ENCODE measurements at regions not wholly inside any gene's neighbourhood (a gene's known extent, or its start where the extent isn't known, plus 50 kb on each side); places are given as distances from the start of the nearest gene placed in this dataset.
A peak's percentile ranks its signal among the peaks of the same experiment; 100 is the strongest.
"Not testable (repeated sequence)": the region's sequence is repeated elsewhere in the genome, so short reads cannot be mapped to it uniquely, and the experiment has no call there.

DNA sequence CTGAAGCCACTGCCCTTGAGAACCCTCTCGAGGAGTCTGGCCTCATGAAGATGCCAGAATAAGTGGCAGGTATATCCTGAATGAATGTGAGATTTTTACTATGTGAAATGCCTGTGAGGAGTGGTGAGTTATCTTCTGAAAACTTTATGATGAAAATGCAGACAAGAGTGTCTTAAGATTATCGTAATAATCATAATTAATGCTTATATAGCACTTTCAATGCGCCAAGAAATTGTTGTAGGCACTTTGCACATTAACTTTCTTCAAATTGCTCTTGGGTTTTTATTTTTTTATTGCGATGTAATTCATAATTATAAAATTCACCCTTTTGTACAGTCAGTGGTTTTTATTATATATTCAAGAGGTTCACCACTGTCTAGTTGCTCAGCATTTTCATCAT, 879.1 kb upstream of the DEFB115 start:
- Mint-ChIP-seq H3K36me3 (ENCODE audit: insufficient read depth in 2 of 2) (peaks cover 9 to 16% of the 10 kb centered on the region in 2 donors), H3K27ac (peak overlapping the region; percentile 96), H3K4me1 (ENCODE audit: low read depth) (peaks cover 48% of the 10 kb centered on the region), H3K4me3 (peak overlapping the region; percentile 94 to 95)
- not testable (repeated sequence) for ATAC-seq (replicated peaks in 1 of 2); H3K9me3 Mint-ChIP-seq; DNase-seq; H3K27me3 Mint-ChIP-seq (ENCODE audit: low read depth)

DNA sequence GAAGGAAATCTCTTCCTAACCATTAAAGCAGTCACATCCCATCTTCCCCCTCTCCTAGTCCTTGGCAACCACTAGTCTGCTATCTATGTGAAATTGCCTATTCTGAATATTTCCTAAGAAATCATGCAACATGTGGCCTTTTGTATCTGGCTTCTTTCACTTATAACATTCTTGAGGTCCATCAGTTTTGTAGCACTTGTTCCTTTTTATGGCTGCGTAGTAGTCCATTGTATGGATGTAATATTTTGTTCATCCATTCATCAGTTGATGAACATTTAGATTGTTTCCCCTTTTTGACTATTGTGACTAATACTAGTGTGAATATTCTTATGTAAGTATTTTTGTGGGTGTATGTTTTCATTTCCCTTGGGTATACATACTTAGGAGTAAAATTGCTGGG, 878.7 kb upstream of the DEFB115 start:
- DNase-seq; ATAC-seq (replicated peaks in 1 of 2); H3K27me3 Mint-ChIP-seq (ENCODE audit: low read depth); H3K9me3 Mint-ChIP-seq: not testable (repeated sequence)
- Mint-ChIP-seq H3K4me3 (peak overlapping the region; percentile 55 to 94), H3K4me1 (ENCODE audit: low read depth) (peaks cover 48% of the 10 kb centered on the region), H3K27ac (peak overlapping the region; percentile 46), H3K36me3 (ENCODE audit: insufficient read depth in 2 of 2) (peaks cover 9 to 16% of the 10 kb centered on the region in 2 donors)

DNA sequence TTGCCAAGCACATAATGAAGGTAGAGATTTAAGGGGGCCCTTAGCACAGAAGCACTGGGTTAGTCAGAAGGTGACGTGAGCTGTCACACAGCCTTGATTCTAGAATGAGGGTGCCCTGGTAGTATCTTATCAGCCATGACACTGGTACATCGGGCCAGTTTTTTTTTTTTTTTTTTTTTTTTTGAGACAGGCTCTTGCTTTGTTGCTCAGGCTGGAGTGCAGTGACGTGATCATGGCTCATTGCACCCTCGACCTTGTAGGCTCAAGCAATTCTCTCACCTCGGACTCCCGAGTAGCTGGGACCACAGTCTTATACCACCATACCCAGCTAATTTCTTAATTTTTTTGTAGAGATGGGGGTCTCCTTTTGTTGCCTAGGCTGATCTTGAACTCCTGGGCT, 872.6 kb upstream of the DEFB115 start:
- ATAC-seq (replicated peaks in 1 of 2); H3K27ac Mint-ChIP-seq; H3K9me3 Mint-ChIP-seq; H3K27me3 Mint-ChIP-seq (ENCODE audit: low read depth); H3K4me3 Mint-ChIP-seq; DNase-seq: not testable (repeated sequence)
- Mint-ChIP-seq H3K4me1 (ENCODE audit: low read depth) (peaks cover 25% of the 10 kb centered on the region), H3K36me3 (ENCODE audit: insufficient read depth in 2 of 2) (peaks cover 7 to 13% of the 10 kb centered on the region in 2 donors)

DNA sequence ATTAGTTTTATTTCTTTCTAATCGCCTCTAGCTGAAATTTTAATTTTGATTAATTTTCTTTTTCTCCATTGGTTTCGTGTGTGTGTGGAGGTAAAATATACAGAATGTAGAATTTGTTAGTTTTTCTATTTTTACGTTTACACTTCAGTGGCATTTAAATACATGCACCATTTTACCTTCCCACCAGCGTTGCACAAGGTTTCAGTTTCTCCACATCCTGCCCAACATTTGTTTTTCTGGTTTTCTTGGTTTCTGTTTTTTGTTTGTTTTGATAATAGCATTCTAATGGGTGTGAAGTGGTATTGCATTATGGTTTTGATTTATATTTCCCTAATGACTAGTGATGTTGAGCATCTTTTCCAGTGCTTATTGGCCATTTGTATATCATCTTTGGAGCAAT, 871.4 kb upstream of the DEFB115 start:
- DNase-seq; ATAC-seq (replicated peaks in 1 of 2); H3K9me3 Mint-ChIP-seq; H3K27me3 Mint-ChIP-seq (ENCODE audit: low read depth); H3K27ac Mint-ChIP-seq: not testable (repeated sequence)
- Mint-ChIP-seq H3K4me1 (ENCODE audit: low read depth) (peaks cover 16% of the 10 kb centered on the region), H3K36me3 (ENCODE audit: insufficient read depth in 2 of 2) (peaks cover 5 to 18% of the 10 kb centered on the region in 2 donors), H3K4me3 (peak overlapping the region in 1 of 2 donors; percentile 58)

DNA sequence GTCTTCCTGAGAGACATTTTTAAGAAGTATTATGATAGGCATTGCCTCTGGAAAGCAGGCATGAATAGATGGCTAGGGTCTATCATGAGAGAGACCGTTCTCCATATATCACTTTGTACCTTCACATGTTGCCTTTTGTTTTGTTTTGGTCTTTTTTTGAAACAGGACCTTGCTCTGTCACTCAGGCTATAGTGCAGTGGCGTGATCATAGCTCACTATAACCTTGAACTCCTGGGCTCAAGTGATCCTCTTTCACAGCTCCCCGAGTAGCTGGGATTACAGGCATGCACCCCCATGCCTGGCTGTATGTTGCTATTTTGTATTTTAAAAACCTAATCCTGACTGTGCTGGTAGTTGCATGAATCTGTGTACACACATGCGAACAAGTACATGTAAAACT, 869.6 kb upstream of the DEFB115 start:
- H3K36me3 Mint-ChIP-seq (ENCODE audit: insufficient read depth in 2 of 2), result peaks cover 5 to 18% of the 10 kb centered on the region in 2 donors
- not testable (repeated sequence) for ATAC-seq (replicated peaks in 1 of 2); H3K27me3 Mint-ChIP-seq (ENCODE audit: low read depth); DNase-seq; H3K27ac Mint-ChIP-seq; H3K9me3 Mint-ChIP-seq; H3K4me3 Mint-ChIP-seq; H3K4me1 Mint-ChIP-seq (ENCODE audit: low read depth)

DNA sequence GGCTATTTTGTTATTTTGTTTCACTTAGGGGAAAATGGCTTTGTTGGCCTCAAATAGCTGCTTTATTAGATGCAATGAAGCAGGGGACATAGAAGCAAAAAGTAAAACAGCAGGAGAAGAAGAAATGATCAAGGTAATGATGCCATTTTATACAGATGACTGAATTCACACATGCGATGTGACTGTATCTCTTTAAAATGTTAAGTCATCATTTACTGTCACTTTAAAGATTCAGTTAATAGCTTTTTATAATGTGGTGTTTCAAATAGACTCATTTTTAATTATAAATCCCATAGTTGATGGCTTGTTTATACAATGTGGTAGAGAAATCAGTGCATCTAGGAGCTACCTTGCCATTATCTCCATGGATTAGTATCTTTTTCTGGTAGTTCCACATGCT, 863.9 kb upstream of the DEFB115 start:
- H3K27ac Mint-ChIP-seq; DNase-seq; ATAC-seq (replicated peaks in 1 of 2); H3K4me3 Mint-ChIP-seq; H3K9me3 Mint-ChIP-seq; H3K4me1 Mint-ChIP-seq (ENCODE audit: low read depth); H3K27me3 Mint-ChIP-seq (ENCODE audit: low read depth): not testable (repeated sequence)
- H3K36me3 Mint-ChIP-seq (ENCODE audit: insufficient read depth in 2 of 2), result peaks cover 4 to 28% of the 10 kb centered on the region in 2 donors

DNA sequence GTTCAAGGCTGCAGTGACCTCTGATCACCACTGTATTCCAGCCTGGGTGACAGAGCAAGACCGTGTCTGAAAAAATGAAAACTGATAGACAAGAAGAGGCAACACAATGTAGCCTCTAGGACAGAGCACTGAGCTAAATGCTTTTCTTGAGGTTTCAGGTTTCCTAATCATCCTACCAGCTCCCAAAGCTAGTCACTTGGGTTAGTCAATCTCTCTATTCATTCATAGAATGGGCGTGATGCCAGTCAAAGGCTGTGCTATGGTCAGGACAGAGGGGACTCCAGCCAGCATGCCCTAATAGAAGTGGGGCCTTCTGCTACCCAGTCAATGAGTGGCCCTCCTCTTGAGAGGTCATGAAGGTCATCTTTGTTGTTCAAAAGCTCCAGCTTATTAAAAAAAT, 860.4 kb upstream of the DEFB115 start:
- not testable (repeated sequence) for DNase-seq; H3K4me3 Mint-ChIP-seq; H3K27ac Mint-ChIP-seq; H3K4me1 Mint-ChIP-seq (ENCODE audit: low read depth); H3K27me3 Mint-ChIP-seq (ENCODE audit: low read depth); ATAC-seq (replicated peaks in 1 of 2); H3K9me3 Mint-ChIP-seq
- peaks cover 14 to 32% of the 10 kb centered on the region in 2 donors for H3K36me3 Mint-ChIP-seq (ENCODE audit: insufficient read depth in 2 of 2)

DNA sequence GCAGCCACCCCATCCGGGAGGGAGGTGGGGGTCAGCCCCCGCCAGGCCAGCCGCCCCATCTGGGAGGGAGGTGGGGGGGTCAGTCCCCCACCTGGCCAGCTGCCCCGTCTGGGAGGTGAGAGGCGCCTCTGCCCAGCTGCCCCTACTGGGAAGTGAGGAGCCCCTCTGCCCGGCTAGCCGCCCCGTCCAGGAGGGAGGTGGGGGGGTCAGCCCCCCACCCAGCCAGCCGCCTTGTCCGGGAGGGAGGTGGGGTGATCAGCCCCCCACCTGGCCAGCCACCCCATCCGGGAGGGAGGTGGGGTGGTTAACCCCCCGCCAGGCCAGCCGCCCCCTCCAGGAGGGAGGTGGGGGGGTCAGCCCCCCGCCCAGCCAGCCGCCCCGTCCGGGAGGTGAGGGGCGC, 852.4 kb upstream of the DEFB115 start:
- not testable (repeated sequence) for H3K4me1 Mint-ChIP-seq (ENCODE audit: low read depth); H3K27me3 Mint-ChIP-seq (ENCODE audit: low read depth); ATAC-seq (replicated peaks in 1 of 2); DNase-seq; H3K27ac Mint-ChIP-seq; H3K4me3 Mint-ChIP-seq
- H3K36me3 Mint-ChIP-seq (ENCODE audit: insufficient read depth in 2 of 2), result peaks cover 13 to 41% of the 10 kb centered on the region in 2 donors
- H3K9me3 Mint-ChIP-seq, result peaks cover 3 to 10% of the 10 kb centered on the region in 2 donors

DNA sequence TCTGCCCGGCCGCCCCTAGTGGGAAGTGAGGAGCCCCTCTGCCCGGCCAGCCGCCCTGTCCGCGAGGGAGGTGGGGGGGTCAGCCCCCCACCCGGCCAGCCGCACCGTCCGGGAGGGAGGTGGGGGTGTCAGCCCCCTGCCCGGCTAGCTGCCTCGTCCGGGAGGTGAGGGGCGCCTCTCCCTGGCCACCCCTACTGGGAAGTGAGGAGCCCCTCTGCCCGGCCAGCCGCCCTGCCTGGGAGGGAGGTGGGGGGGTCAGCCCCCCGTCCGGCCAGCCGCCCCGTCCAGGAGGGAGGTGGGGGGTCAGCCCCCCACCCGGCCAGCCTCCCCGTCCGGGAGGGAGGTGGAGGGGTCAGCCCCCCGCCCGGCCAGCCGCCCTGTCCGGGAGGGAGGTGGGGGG, 851.9 kb upstream of the DEFB115 start:
- not testable (repeated sequence) for DNase-seq; ATAC-seq (replicated peaks in 1 of 2); H3K4me1 Mint-ChIP-seq (ENCODE audit: low read depth); H3K27ac Mint-ChIP-seq; H3K27me3 Mint-ChIP-seq (ENCODE audit: low read depth); H3K4me3 Mint-ChIP-seq
- peaks cover 11 to 38% of the 10 kb centered on the region in 2 donors for H3K36me3 Mint-ChIP-seq (ENCODE audit: insufficient read depth in 2 of 2)
- H3K9me3 Mint-ChIP-seq, result peaks cover 5 to 10% of the 10 kb centered on the region in 2 donors

DNA sequence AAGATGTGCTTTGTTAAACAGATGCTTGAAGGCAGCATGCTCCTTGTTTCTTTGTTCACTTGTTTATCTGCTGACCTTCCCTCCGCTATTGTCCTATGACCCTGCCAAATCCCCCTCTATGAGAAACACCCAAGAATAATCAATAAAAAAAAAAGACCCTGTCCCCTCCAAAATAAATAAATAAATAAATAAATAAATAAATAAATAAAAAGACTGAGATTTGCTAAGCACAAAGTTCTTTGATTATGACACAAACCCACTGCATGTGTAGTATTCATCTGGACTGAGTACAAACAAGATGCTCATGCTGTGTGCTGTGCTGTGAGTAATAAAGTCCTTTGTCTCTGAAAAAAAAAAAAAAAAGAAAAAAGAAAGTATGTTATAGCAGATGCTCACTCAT, 851.1 kb upstream of the DEFB115 start:
- H3K27me3 Mint-ChIP-seq (ENCODE audit: low read depth); DNase-seq; ATAC-seq (replicated peaks in 1 of 2); H3K4me3 Mint-ChIP-seq; H3K27ac Mint-ChIP-seq; H3K4me1 Mint-ChIP-seq (ENCODE audit: low read depth): not testable (repeated sequence)
- Mint-ChIP-seq H3K36me3 (ENCODE audit: insufficient read depth in 2 of 2) (peaks cover 7 to 31% of the 10 kb centered on the region in 2 donors), H3K9me3 (peaks cover 6 to 10% of the 10 kb centered on the region in 2 donors)

DNA sequence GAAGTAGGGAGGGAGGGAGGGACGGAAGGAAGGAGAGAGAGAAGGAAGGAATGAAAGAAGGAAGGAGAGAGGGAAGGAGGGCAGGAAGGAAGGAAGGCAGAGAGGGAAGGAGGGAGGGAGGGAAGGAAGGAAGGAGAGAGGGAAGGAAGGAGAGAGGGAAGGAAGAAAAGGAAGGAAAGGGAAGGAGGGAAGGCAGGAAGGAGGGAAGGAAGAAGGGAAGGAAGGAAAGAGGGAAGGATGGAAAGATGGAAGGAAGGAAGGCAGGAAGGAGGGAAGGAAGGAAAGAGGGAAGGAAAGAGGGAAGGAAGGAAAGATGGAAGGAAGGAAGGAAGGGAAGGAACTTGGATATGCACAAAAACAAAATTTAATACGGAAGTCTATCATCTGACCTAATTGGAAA, 844.5 kb upstream of the DEFB115 start:
- no peak for ATAC-seq (replicated peaks in 1 of 2)
- no peak overlapping the region for H3K4me3 Mint-ChIP-seq
- DNase-seq, result no peak

DNA sequence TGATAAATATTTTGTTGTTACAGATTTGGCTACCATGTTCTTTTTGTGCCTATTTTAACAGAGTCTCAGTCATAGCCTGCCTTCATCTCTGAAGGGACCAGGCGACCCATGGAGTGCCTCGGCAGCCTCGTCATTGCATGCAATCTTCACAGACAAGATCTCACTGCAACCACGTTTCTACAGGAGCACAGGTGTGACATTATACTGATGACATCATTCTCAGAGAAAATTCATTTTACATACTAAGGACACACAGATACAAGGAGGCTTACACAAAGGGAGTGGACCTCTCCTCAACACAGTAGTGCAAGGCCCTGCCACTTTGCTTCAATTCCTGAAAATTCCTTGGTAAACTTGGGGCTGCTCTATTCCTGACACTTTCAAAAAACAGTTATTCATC, 840.1 kb upstream of the DEFB115 start:
- not testable (repeated sequence) for H3K27me3 Mint-ChIP-seq (ENCODE audit: low read depth); H3K4me1 Mint-ChIP-seq (ENCODE audit: low read depth); H3K27ac Mint-ChIP-seq; H3K9me3 Mint-ChIP-seq; ATAC-seq (replicated peaks in 1 of 2); H3K36me3 Mint-ChIP-seq (ENCODE audit: insufficient read depth in 2 of 2); H3K4me3 Mint-ChIP-seq; DNase-seq

More for the DNA sequence above, 844.5 kb upstream of the DEFB115 start:
- peaks cover 15% of the 10 kb centered on the region in 2 donors for H3K9me3 Mint-ChIP-seq
- H3K36me3 Mint-ChIP-seq (ENCODE audit: insufficient read depth in 2 of 2), result peaks cover 5 to 9% of the 10 kb centered on the region in 2 donors
- H3K4me1 Mint-ChIP-seq (ENCODE audit: low read depth), result no peaks in the 10 kb centered on the region
- no peaks in the 10 kb centered on the region for H3K27me3 Mint-ChIP-seq (ENCODE audit: low read depth)
- H3K27ac Mint-ChIP-seq, result no peak overlapping the region

DNA sequence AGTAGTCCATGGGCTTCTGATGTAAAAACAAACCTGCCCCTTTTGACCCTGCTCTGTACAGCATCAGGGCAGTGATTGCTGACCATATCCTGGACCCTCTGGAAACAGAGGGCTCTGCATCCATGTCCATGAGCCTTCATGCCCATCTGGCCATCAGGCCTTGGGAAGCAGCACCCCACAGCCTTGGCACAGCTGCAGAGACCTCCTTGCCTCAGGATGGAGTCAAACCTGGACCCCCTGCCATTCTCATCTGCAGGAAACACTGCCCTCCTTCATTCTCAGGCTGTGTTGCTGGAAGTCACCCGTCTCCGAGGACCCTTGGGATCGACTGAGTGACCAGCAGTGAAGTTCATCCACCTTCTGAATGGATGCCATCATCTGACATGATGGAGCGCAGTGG, 839.1 kb upstream of the DEFB115 start:
- H3K9me3 Mint-ChIP-seq; H3K4me3 Mint-ChIP-seq; H3K27ac Mint-ChIP-seq; DNase-seq; ATAC-seq (replicated peaks in 1 of 2); H3K4me1 Mint-ChIP-seq (ENCODE audit: low read depth); H3K27me3 Mint-ChIP-seq (ENCODE audit: low read depth); H3K36me3 Mint-ChIP-seq (ENCODE audit: insufficient read depth in 2 of 2): not testable (repeated sequence)

DNA sequence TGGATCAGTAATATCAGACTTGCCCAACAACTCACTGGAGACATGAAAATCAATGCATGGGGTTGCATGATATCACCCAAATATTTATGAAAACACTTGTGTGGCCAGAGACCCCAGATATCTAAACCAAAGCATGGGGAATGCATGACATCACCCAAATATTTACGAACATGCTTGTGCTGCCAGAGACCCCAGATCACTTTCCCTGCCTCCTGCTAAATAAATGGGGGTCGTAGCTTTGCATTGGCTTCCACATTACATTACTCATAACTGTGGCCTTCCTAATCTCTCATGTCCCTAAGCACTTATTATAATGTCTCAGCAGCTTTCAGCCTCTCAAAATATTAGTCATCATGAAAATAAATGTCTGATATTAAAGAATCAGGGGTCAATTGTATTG, 838.0 kb upstream of the DEFB115 start:
- peaks cover 3 to 5% of the 10 kb centered on the region in 2 donors for H3K36me3 Mint-ChIP-seq (ENCODE audit: insufficient read depth in 2 of 2)
- DNase-seq (no peak), ATAC-seq (replicated peaks in 1 of 2) (no peak)
- no peaks in the 10 kb centered on the region for H3K4me1 Mint-ChIP-seq (ENCODE audit: low read depth)
- H3K4me3 Mint-ChIP-seq, result no peak overlapping the region
- H3K27ac Mint-ChIP-seq, result no peak overlapping the region
- no peaks in the 10 kb centered on the region for H3K27me3 Mint-ChIP-seq (ENCODE audit: low read depth)
- peaks cover 6 to 9% of the 10 kb centered on the region in 2 donors for H3K9me3 Mint-ChIP-seq

Measured in activated T-cell treated with anti-CD3 and anti-CD28 coated beads, Interleukin-2, amount 50 U/mL, for 72 hours (primary cell).